ENCODE measurements at regions not wholly inside any gene's neighbourhood (a gene's known extent, or its start where the extent isn't known, plus 50 kb on each side); places are given as distances from the start of the nearest gene placed in this dataset.

- Histone ChIP-seq H3K27ac (ENCODE audit: low read depth in 2 of 2, low read length in 1 of 2) (no peak overlapping the region), H2AFZ (ENCODE audit: low read depth) (no peak overlapping the region), H3K79me2 (ENCODE audit: insufficient read depth) (no peaks in the 10 kb centered on the region), H3K4me3 (ENCODE audit: low read depth in 2 of 2, low read length in 1 of 2) (no peak overlapping the region), H3K9me2 (no peaks in the 10 kb centered on the region), H3K4me2 (no peak overlapping the region), H3F3A (replicated peaks; ENCODE audit: insufficient read depth) (peaks cover 4% of the 10 kb centered on the region), H4K20me1 (ENCODE audit: insufficient read depth) (no peaks in the 10 kb centered on the region), H3K9me3 (peaks cover 14% of the 10 kb centered on the region), H3K27me3 (ENCODE audit: insufficient read depth) (no peaks in the 10 kb centered on the region), H3K4me1 (ENCODE audit: control insufficient read depth in 1 of 2, insufficient read depth in 2 of 2, low read depth in 1 of 2, low read length in 1 of 2) (no peaks in the 10 kb centered on the region; a peak in 2 of 4 replicates), H3K36me3 (replicated peaks in 1 of 2; ENCODE audit: control insufficient read depth in 1 of 2, insufficient read depth in 2 of 2, low read length in 1 of 2) (no peaks in the 10 kb centered on the region), H3K9ac (no peak overlapping the region)
- DNase-seq = no peak
- ChIA-PET POLR2A (no interaction called here), CTCF (no interaction called here)
- TF ChIP-seq USF1 (IDR thresholded peaks at IDR 0.05; ENCODE audit: borderline replicate concordance, low read depth) (no peak), TCF12 (IDR thresholded peaks at IDR 0.05) (no peak), SIN3A (IDR thresholded peaks at IDR 0.05; ENCODE audit: borderline replicate concordance, low read depth, low read length) (no peak), TAF1 (IDR thresholded peaks at IDR 0.05; ENCODE audit: borderline replicate concordance, low read depth, low read length) (no peak), GATA2 (CRISPR knock-in tag; IDR thresholded peaks at IDR 0.05) (no peak), PBX3 (IDR thresholded peaks at IDR 0.05) (no peak), CHD2 (IDR thresholded peaks at IDR 0.05; ENCODE audit: low read length, partially characterized antibody) (no peak), FOXJ3 (CRISPR knock-in tag; IDR thresholded peaks at IDR 0.05) (no peak), ELF1 (IDR thresholded peaks at IDR 0.05) (no peak), MEF2A (IDR thresholded peaks at IDR 0.05; ENCODE audit: borderline replicate concordance, low read depth) (no peak), EZH2phosphoT487 (IDR thresholded peaks at IDR 0.05; ENCODE audit: borderline replicate concordance, low read depth) (no peak), ZBTB33 (IDR thresholded peaks at IDR 0.05; ENCODE audit: borderline replicate concordance, low read depth) (no peak), IRF3 (IDR thresholded peaks at IDR 0.05; ENCODE audit: low read depth, low read length) (no peak)
Measured at GRCh38 chr7:84553711-84554110, 359.1 kb upstream of the SEMA3A start.

- Histone ChIP-seq H3K27ac (ENCODE audit: low read depth in 2 of 2, low read length in 1 of 2) (no peak overlapping the region; a peak in 1 of 4 replicates), H3K9ac (no peak overlapping the region), H3K9me3 (no peaks in the 10 kb centered on the region), H3F3A (replicated peaks; ENCODE audit: insufficient read depth) (no peaks in the 10 kb centered on the region), H3K36me3 (replicated peaks in 1 of 2; ENCODE audit: control insufficient read depth in 1 of 2, insufficient read depth in 2 of 2, low read length in 1 of 2) (no peaks in the 10 kb centered on the region), H3K79me2 (ENCODE audit: insufficient read depth) (no peaks in the 10 kb centered on the region), H3K27me3 (ENCODE audit: insufficient read depth) (no peaks in the 10 kb centered on the region), H4K20me1 (ENCODE audit: insufficient read depth) (no peaks in the 10 kb centered on the region), H3K4me1 (ENCODE audit: control insufficient read depth in 1 of 2, insufficient read depth in 2 of 2, low read depth in 1 of 2, low read length in 1 of 2) (no peaks in the 10 kb centered on the region; a peak in 2 of 4 replicates), H2AFZ (ENCODE audit: low read depth) (no peak overlapping the region), H3K9me2 (no peaks in the 10 kb centered on the region), H3K4me2 (no peak overlapping the region), H3K4me3 (ENCODE audit: low read depth in 2 of 2, low read length in 1 of 2) (no peak overlapping the region)
- TF ChIP-seq GABPA (IDR thresholded peaks at IDR 0.05; ENCODE audit: low read depth) = no peak
- no peak for TF ChIP-seq SIN3A (IDR thresholded peaks at IDR 0.05; ENCODE audit: borderline replicate concordance, low read depth, low read length)
- no peak for TF ChIP-seq TCF12 (IDR thresholded peaks at IDR 0.05)
- ChIA-PET CTCF (no interaction called here), POLR2A (no interaction called here)
- no peak for DNase-seq
- WGBS (ENCODE audit: low lambda C conversion rate) = 0% methylated on average over 1 of the region's 1 CpG
Measured at GRCh38 chr7:84549409-84549808, 354.8 kb upstream of the SEMA3A start.
